Hepatocyte (in vitro differentiated cells): ENCODE measurements at regions not wholly inside any gene's neighbourhood (a gene's known extent, or its start where the extent isn't known, plus 50 kb on each side); places are given as distances from the start of the nearest gene placed in this dataset.
A peak's percentile ranks its signal among the peaks of the same experiment; 100 is the strongest.

Experiments used
- EZH2 ChIP-seq: fragments of 200-600 bp; sonication (generic); IDR thresholded peaks from 2 replicates; pipeline ENCODE4 v1.6.1; 2016; ENCODE audit warnings: antibody characterized with exemption, mild to moderate bottlenecking, borderline replicate concordance
- EZH2phosphoT487 ChIP-seq: fragments of 200-600 bp; sonication (generic); IDR thresholded peaks from one replicate; pipeline ENCODE4 v1.6.1; 2018; ENCODE audit warnings: antibody characterized with exemption, mild to moderate bottlenecking, low read depth, moderate library complexity; ENCODE audit not compliant: unreplicated experiment, severe bottlenecking
- TF ChIP-seq, protein P1 (sequence below): fragments of 200-600 bp; sonication (generic); IDR thresholded peaks from 2 replicates; pipeline ENCODE4 v1.5.1; 2016; ENCODE audit warnings: antibody characterized with exemption, mild to moderate bottlenecking; ENCODE audit not compliant: poor library complexity

DNA sequence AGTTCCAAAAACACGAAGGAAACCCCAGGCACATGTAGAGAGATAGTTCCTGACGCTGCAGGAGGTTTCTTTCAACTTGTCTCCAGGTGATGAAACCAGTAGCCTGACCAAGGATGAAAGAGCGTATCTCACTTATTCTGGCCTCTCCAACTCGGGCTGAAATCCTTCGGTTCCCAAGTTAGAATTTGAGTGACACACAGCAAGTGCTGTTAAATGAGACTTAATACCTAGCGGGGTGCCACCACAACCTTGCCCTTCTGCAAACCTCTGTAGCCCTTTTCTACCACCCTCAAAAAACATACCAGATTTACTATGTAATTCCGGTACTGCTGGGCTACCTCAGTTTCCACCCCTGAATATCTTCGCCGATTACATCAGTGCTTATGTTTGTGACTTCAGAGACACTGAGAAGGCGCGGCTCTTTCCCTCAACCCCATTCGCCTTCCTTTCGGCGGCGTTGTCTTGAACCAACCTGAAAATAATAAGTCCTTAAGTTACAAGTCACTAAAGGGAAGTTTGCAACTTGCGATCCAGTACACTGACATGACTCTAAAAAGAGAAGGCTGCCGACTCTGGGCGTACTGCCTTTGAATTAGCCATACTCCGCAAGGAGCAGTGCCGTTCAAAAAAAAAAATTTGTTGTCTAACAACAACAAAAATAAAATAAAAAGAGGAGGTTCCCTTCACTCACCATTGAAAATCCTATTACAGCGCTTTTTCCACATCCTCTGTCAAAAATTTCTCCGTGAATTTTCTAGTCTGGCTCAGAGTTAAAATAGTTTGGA is 194.9 kb upstream of the ZNF184 start:
- TF ChIP-seq EZH2 (peak; percentile 35), EZH2phosphoT487 (no peak)
- TF ChIP-seq, protein P1, sequence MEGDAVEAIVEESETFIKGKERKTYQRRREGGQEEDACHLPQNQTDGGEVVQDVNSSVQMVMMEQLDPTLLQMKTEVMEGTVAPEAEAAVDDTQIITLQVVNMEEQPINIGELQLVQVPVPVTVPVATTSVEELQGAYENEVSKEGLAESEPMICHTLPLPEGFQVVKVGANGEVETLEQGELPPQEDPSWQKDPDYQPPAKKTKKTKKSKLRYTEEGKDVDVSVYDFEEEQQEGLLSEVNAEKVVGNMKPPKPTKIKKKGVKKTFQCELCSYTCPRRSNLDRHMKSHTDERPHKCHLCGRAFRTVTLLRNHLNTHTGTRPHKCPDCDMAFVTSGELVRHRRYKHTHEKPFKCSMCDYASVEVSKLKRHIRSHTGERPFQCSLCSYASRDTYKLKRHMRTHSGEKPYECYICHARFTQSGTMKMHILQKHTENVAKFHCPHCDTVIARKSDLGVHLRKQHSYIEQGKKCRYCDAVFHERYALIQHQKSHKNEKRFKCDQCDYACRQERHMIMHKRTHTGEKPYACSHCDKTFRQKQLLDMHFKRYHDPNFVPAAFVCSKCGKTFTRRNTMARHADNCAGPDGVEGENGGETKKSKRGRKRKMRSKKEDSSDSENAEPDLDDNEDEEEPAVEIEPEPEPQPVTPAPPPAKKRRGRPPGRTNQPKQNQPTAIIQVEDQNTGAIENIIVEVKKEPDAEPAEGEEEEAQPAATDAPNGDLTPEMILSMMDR = no peak
